Fibroblast of skin of scalp (primary cell): ENCODE measurements at regions not wholly inside any gene's neighbourhood (a gene's known extent, or its start where the extent isn't known, plus 50 kb on each side); places are given as distances from the start of the nearest gene placed in this dataset.
A peak's percentile ranks its signal among the peaks of the same experiment; 100 is the strongest.
"Not testable (repeated sequence)": the region's sequence is repeated elsewhere in the genome, so short reads cannot be mapped to it uniquely, and the experiment has no call there.

Experiments used
- DNase-seq: peaks from one replicate; pipeline ENCODE4 v3.0.0-alpha.2; 2013

DNA sequence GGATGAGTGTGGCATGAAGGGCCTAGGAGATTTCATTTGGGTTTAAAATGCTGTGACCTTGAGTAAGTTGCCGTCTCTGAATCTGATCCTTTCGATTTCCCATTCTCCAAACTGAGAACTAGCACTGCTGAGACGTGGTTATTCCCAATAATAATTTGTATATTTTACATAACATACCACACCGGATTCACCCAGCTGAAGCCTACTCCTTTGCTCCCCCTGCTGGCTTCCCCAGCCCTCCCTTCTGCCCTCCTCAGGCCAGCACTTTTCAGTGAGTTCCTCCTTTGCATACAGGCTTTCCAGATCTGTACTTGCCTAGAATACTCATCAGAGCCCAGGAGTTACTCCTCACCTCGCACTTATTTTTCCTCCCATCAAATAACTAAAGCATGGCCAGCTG lies 255.1 kb downstream of the OR4F29 start:
- not testable (repeated sequence) for DNase-seq

- peak; percentile 0 for DNase-seq
Measured at GRCh38 chr1:191296-192049, 260.0 kb downstream of the OR4F29 start.

GRCh38 chr1:190678-191077 lies 260.8 kb downstream of the OR4F29 start:
- not testable (repeated sequence) for DNase-seq

DNA sequence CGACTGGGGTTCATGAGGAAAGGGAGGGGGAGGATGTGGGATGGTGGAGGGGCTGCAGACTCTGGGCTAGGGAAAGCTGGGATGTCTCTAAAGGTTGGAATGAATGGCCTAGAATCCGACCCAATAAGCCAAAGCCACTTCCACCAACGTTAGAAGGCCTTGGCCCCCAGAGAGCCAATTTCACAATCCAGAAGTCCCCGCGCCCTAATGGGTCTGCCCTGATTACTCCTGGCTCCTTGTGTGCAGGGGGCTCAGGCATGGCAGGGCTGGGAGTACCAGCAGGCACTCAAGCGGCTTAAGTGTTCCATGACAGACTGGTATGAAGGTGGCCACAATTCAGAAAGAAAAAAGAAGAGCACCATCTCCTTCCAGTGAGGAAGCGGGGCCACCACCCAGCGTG lies 261.6 kb downstream of the OR4F29 start:
- not testable (repeated sequence) for DNase-seq

GRCh38 chr1:189270-189669 lies 262.2 kb downstream of the OR4F29 start:
- DNase-seq, result not testable (repeated sequence)

- not testable (repeated sequence) for DNase-seq
Measured at GRCh38 chr1:187298-187697, 264.2 kb downstream of the OR4F29 start.

DNA sequence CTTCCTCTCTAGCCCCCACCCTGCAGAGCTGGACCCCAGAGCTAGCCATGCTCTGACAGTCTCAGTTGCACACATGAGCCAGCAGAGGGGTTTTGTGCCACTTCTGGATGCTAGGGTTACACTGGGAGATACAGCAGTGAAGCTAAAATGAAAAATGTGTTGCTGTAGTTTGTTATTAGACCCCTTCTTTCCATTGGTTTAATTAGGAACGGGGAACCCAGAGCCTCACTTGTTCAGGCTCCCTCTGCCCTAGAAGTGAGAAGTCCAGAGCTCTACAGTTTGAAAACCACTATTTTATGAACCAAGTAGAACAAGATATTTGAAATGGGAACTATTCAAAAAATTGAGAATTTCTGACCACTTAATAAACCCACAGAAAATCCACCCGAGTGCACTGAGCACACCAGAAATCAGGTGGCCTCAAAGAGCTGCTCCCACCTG lies 264.8 kb downstream of the OR4F29 start:
- DNase-seq, result not testable (repeated sequence)

DNA sequence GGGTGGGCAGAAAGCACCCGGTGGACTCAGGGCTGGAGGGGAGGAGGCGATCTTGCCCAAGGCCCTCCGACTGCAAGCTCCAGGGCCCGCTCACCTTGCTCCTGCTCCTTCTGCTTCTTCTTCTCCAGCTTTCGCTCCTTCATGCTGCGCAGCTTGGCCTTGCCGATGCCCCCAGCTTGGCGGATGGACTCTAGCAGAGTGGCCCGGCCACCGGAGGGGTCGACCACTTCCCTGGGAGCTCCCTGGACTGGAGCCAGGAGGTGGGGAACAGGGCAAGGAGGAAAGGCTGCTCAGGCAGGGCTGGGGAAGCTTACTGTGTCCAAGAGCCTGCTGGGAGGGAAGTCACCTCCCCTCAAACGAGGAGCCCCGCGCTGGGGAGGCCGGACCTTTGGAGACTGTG lies 265.3 kb downstream of the OR4F29 start:
- not testable (repeated sequence) for DNase-seq

DNA sequence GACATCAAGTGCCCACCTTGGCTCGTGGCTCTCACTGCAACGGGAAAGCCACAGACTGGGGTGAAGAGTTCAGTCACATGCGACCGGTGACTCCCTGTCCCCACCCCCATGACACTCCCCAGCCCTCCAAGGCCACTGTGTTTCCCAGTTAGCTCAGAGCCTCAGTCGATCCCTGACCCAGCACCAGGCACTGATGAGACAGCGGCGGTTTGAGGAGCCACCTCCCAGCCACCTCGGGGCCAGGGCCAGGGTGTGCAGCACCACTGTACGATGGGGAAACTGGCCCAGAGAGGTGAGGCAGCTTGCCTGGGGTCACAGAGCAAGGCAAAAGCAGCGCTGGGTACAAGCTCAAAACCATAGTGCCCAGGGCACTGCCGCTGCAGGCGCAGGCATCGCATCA lies 266.0 kb downstream of the OR4F29 start:
- DNase-seq, result not testable (repeated sequence)

- not testable (repeated sequence) for DNase-seq
Measured at GRCh38 chr1:184336-184686, 267.2 kb downstream of the OR4F29 start.

DNA sequence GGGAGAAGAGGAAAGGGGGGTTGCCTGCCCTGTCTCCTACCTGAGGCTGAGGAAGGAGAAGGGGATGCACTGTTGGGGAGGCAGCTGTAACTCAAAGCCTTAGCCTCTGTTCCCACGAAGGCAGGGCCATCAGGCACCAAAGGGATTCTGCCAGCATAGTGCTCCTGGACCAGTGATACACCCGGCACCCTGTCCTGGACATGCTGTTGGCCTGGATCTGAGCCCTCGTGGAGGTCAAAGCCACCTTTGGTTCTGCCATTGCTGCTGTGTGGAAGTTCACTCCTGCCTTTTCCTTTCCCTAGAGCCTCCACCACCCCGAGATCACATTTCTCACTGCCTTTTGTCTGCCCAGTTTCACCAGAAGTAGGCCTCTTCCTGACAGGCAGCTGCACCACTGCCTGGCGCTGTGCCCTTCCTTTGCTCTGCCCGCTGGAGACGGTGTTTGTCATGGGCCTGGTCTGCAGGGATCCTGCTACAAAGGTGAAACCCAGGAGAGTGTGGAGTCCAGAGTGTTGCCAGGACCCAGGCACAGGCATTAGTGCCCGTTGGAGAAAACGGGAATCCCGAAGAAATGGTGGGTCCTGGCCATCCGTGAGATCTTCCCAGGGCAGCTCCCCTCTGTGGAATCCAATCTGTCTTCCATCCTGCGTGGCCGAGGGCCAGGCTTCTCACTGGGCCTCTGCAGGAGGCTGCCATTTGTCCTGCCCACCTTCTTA lies 267.7 kb downstream of the OR4F29 start:
- not testable (repeated sequence) for DNase-seq

DNA sequence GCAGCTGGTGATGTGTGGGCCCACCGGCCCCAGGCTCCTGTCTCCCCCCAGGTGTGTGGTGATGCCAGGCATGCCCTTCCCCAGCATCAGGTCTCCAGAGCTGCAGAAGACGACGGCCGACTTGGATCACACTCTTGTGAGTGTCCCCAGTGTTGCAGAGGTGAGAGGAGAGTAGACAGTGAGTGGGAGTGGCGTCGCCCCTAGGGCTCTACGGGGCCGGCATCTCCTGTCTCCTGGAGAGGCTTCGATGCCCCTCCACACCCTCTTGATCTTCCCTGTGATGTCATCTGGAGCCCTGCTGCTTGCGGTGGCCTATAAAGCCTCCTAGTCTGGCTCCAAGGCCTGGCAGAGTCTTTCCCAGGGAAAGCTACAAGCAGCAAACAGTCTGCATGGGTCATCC lies 268.4 kb downstream of the OR4F29 start:
- DNase-seq, result not testable (repeated sequence)

GRCh38 chr1:182631-183030 lies 268.8 kb downstream of the OR4F29 start:
- not testable (repeated sequence) for DNase-seq

- peak; percentile 76 for DNase-seq
Measured at GRCh38 chr1:181247-182216, 269.9 kb downstream of the OR4F29 start.

DNA sequence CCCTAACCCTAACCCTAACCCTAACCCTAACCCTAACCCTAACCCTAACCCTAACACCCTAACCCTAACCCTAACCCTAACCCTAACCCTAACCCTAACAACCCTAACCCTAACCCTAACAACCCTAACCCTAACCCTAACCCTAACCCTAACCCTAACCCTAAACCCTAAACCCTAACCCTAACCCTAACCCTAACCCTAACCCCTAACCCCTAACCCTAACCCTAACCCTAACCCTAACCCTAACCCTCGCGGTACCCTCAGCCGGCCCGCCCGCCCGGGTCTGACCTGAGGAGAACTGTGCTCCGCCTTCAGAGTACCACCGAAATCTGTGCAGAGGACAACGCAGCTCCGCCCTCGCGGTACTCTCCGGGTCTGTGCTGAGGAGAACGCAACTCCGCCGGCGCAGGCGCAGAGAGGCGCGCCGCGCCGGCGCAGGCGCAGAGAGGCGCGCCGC lies 270.7 kb downstream of the OR4F29 start:
- DNase-seq, result not testable (repeated sequence)

DNA sequence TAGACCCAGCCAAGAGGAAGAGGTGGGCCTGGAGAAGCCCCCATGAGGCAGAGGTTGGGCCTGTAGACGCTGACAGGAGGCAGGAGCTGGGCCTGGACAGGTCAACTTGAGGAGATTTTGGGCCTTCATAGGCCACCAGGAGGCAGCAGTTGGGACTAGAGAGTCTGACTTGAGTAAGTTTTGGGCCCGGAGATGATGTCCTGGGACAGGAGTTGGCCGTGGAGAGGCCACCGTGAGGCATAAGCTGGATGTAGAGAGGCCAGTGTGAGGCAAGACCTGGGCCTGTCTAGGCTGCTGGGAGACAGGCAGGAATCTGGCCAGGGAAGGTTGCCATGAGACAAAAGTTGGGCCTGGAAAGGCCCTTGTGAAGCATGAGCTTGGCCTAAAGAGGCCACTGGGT lies 312.6 kb downstream of the OR4F29 start:
- not testable (repeated sequence) for DNase-seq

DNA sequence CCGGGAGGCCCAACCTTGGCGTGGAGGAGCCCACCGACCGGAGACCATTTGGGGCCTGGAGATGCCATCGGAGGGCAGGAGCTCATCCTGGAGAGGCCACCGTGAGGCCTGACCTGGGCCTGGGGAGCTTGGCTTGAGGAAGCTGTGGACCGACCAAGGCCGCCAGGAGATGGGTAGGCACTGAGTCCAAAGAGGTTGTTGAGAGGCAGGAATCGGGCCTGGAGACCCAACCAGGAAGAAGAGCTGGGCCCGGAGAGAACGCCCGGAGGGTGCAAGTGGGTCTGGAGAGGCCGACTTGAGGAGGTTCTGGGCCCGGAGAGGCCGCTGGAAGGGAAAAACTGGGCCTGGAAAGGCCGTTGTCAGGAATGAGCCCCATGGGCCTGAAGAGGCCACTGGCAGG lies 313.8 kb downstream of the OR4F29 start:
- not testable (repeated sequence) for DNase-seq

GRCh38 chr1:136344-136932 lies 315.0 kb downstream of the OR4F29 start:
- not testable (repeated sequence) for DNase-seq

GRCh38 chr1:134936-135335 lies 316.5 kb downstream of the OR4F29 start:
- not testable (repeated sequence) for DNase-seq

GRCh38 chr1:118440-118839 lies 333.0 kb downstream of the OR4F29 start:
- not testable (repeated sequence) for DNase-seq

DNA sequence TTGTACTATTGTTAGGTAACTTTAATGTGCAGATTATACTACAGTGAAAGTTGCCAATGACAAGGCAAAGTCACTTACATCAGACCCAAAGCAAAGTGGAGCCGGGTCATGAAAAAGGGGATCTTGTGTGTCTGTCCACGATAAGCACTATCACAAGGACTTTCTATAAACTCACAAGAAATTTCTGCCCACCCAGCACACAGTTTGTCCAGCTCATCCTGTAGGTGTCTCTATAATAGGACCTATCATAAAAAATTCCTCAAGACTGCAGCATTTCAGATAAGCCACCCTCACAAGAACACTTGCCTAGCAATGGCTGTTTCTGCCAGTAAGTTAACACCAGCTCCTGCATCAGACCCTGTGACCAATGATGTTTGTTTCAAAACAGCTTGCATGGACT lies 335.9 kb downstream of the OR4F29 start:
- DNase-seq, result not testable (repeated sequence)

GRCh38 chr1:104776-105175 lies 346.7 kb downstream of the OR4F29 start:
- DNase-seq, result not testable (repeated sequence)
